H9 (cell line): ENCODE measurements at regions not wholly inside any gene's neighbourhood (a gene's known extent, or its start where the extent isn't known, plus 50 kb on each side); places are given as distances from the start of the nearest gene placed in this dataset.

Source experiments
- DNase-seq: peaks from one replicate; pipeline ENCODE4 v3.0.0-alpha.2; 2017
- H2AFZ ChIP-seq: one replicate; pipeline ENCODE4 v1.6.1; 2013; ENCODE audit warnings: mild to moderate bottlenecking, low read length, control low read depth, moderate library complexity
- H2AK5ac ChIP-seq: 2 replicates; pipeline ENCODE4 v1.6.1; 2013; ENCODE audit warnings: low read length, control low read depth, mixed read lengths; ENCODE audit not compliant: insufficient read length
- H2BK120ac ChIP-seq: one replicate; pipeline ENCODE4 v1.6.1; 2013; ENCODE audit warnings: low read depth, mild to moderate bottlenecking, low read length, control low read depth, inconsistent platforms; ENCODE audit not compliant: poor library complexity, severe bottlenecking
- H2BK12ac ChIP-seq: 2 replicates; pipeline ENCODE4 v1.6.1; 2013; ENCODE audit warnings: low read length, control low read depth, mixed read lengths, low read depth; ENCODE audit not compliant: insufficient read length
- H2BK15ac ChIP-seq: 2 replicates; pipeline ENCODE4 v1.6.1; 2013; ENCODE audit warnings: low read depth, low read length, control low read depth
- H2BK20ac ChIP-seq: one replicate; pipeline ENCODE4 v1.6.1; 2013; ENCODE audit warnings: low read depth, mild to moderate bottlenecking, low read length, control low read depth, inconsistent platforms; ENCODE audit not compliant: poor library complexity, severe bottlenecking
- H2BK5ac ChIP-seq: 2 replicates; pipeline ENCODE4 v1.6.1; 2013; ENCODE audit warnings: low read length, control low read depth, mixed read lengths; ENCODE audit not compliant: insufficient read length
- H3K14ac ChIP-seq: 2 replicates; pipeline ENCODE4 v1.6.1; 2013; ENCODE audit warnings: low read length, control low read depth; ENCODE audit not compliant: insufficient read depth
- H3K18ac ChIP-seq: 2 replicates; pipeline ENCODE4 v1.6.1; 2013; ENCODE audit warnings: low read depth, mild to moderate bottlenecking, mixed read lengths, low read length, control low read depth; ENCODE audit not compliant: insufficient read length
- H3K23ac ChIP-seq: 2 replicates; pipeline ENCODE4 v1.6.1; 2013; ENCODE audit warnings: low read length, control low read depth, mixed read lengths, low read depth; ENCODE audit not compliant: insufficient read length
- H3K23me2 ChIP-seq: 2 replicates; pipeline ENCODE4 v1.6.1; 2013; ENCODE audit warnings: low read depth, mild to moderate bottlenecking, mixed read lengths, low read length, control low read depth; ENCODE audit not compliant: insufficient read length, poor library complexity, severe bottlenecking
- H3K27ac ChIP-seq: 2 replicates; pipeline ENCODE4 v1.5.1; 2013; ENCODE audit warnings: low read length, control low read depth, mixed read lengths, low read depth; ENCODE audit not compliant: insufficient read length
- H3K27me3 ChIP-seq: 2 replicates; pipeline ENCODE4 v1.6.1; 2013; ENCODE audit warnings: low read length, control low read depth, inconsistent platforms; ENCODE audit not compliant: insufficient read depth
- H3K4ac ChIP-seq: 2 replicates; pipeline ENCODE4 v1.6.1; 2013; ENCODE audit warnings: low read depth, mild to moderate bottlenecking, control low read depth, inconsistent platforms, low read length, moderate library complexity
- H3K4me1 ChIP-seq: 2 replicates; pipeline ENCODE4 v1.6.1; 2013; ENCODE audit warnings: low read length, control low read depth, inconsistent platforms; ENCODE audit not compliant: insufficient read depth
- H3K4me2 ChIP-seq: 2 replicates; pipeline ENCODE4 v1.6.1; 2013; ENCODE audit warnings: low read length, control low read depth, mixed read lengths; ENCODE audit not compliant: insufficient read length, insufficient read depth
- H3K56ac ChIP-seq: 2 replicates; pipeline ENCODE4 v1.6.1; 2013; ENCODE audit warnings: low read depth, mild to moderate bottlenecking, mixed read lengths, low read length, control low read depth; ENCODE audit not compliant: insufficient read length
- H3K79me1 ChIP-seq: 2 replicates; pipeline ENCODE4 v1.6.1; 2013; ENCODE audit warnings: low read depth, mild to moderate bottlenecking, moderate library complexity, low read length, control low read depth, inconsistent platforms; ENCODE audit not compliant: insufficient read depth, poor library complexity, severe bottlenecking
- H3K79me2 ChIP-seq: 2 replicates; pipeline ENCODE4 v1.6.1; 2013; ENCODE audit warnings: low read length, control low read depth, inconsistent platforms; ENCODE audit not compliant: insufficient read depth
- H3K9ac ChIP-seq: 2 replicates; pipeline ENCODE4 v1.6.1; 2013; ENCODE audit warnings: low read length, control low read depth, mixed read lengths; ENCODE audit not compliant: insufficient read length; ENCODE audit errors: extremely low read depth
- H3K9me3 ChIP-seq: one replicate; pipeline ENCODE4 v1.6.1; 2013; ENCODE audit warnings: low read depth, low read length, inconsistent platforms; ENCODE audit not compliant: control insufficient read depth
- H3T11ph ChIP-seq: one replicate; pipeline ENCODE4 v1.6.1; 2013; ENCODE audit warnings: mild to moderate bottlenecking, low read length, control low read depth, inconsistent platforms
- H4K20me1 ChIP-seq: one replicate; pipeline ENCODE4 v1.6.1; 2013; ENCODE audit not compliant: control insufficient read depth, insufficient read length, insufficient read depth
- H4K5ac ChIP-seq: 2 replicates; pipeline ENCODE4 v1.6.1; 2013; ENCODE audit warnings: low read depth, mild to moderate bottlenecking, mixed read lengths, low read length, control low read depth; ENCODE audit not compliant: insufficient read length
- H4K8ac ChIP-seq: replicated peaks from 2 replicates; pipeline ENCODE4 v1.6.1; 2013; ENCODE audit warnings: low read length, control low read depth, mixed read lengths, low read depth; ENCODE audit not compliant: insufficient read length
- H4K91ac ChIP-seq: 2 replicates; pipeline ENCODE4 v1.6.1; 2013; ENCODE audit warnings: low read depth, mild to moderate bottlenecking, moderate library complexity, mixed read lengths, low read length, control low read depth; ENCODE audit not compliant: insufficient read length
- H3K27ac Mint-ChIP-seq, 3 experiments: 2 replicates in 2 of 3; 3 replicates in 1 of 3; pipeline ENCODE4 v1.8.0; 2020 to 2021; ENCODE audit warnings: mixed read lengths in 3 of 3, mild to moderate bottlenecking in 1 of 3, moderate library complexity in 1 of 3
- H3K27me3 Mint-ChIP-seq: 2 replicates; pipeline ENCODE4 v1.8.0; 2021; ENCODE audit warnings: low read depth, mild to moderate bottlenecking, moderate library complexity, mixed read lengths
- H3K36me3 Mint-ChIP-seq, 3 experiments: 2 replicates in 2 of 3; 3 replicates in 1 of 3; pipeline ENCODE4 v1.8.0; 2020 to 2021; ENCODE audit warnings: low read depth in 3 of 3, mixed read lengths in 3 of 3; ENCODE audit not compliant: insufficient read depth in 1 of 3
- H3K4me1 Mint-ChIP-seq, 2 experiments: 2 replicates each; pipeline ENCODE4 v1.8.0; 2020; ENCODE audit warnings: mixed read lengths in 2 of 2
- H3K4me3 Mint-ChIP-seq, 2 experiments: 2 replicates in 1 of 2; 3 replicates in 1 of 2; pipeline ENCODE4 v1.8.0; 2020 to 2021; ENCODE audit warnings: mild to moderate bottlenecking in 2 of 2, mixed read lengths in 2 of 2, moderate library complexity in 1 of 2
- H3K9me3 Mint-ChIP-seq, 2 experiments: 2 replicates in 1 of 2; 3 replicates in 1 of 2; pipeline ENCODE4 v1.8.0; 2020; ENCODE audit warnings: mild to moderate bottlenecking in 2 of 2, mixed read lengths in 2 of 2, moderate library complexity in 1 of 2
- CTCF ChIP-seq: fragments of 200-600 bp; sonication (generic); conservative IDR thresholded peaks from 3 replicates; pipeline ENCODE4 v1.8.0; 2021; ENCODE audit warnings: antibody characterized with exemption, mild to moderate bottlenecking
- WGBS: extraction: QIAGEN DNeasy Blood & Tissue Kit; methylation state at CpG from one replicate; pipeline ENCODE4 v1.1.7; 2013; ENCODE audit warnings: missing lambda C conversion rate, low lambda C conversion rate, mixed read lengths; ENCODE audit not compliant: insufficient read length; ENCODE audit errors: extremely low coverage; 5-methylcytosine and 5-hydroxymethylcytosine counted together

GRCh38 chr16:86638642-86639041 is 60.3 kb downstream of the FOXL1 start:
- no peak overlapping the region for H3K4ac ChIP-seq
- H3K14ac ChIP-seq: no peak overlapping the region
- no peaks in the 10 kb centered on the region for H3K27me3 ChIP-seq
- no peak overlapping the region for H4K8ac ChIP-seq
- peaks cover 2% of the 10 kb centered on the region for H4K20me1 ChIP-seq
- no peak overlapping the region for H3T11ph ChIP-seq
- no peak overlapping the region for H3K4me2 ChIP-seq
- H4K91ac ChIP-seq: no peak overlapping the region
- no peak overlapping the region for H3K27ac ChIP-seq
- H2BK15ac ChIP-seq: no peak overlapping the region
- H2BK12ac ChIP-seq: no peak overlapping the region
- no peaks in the 10 kb centered on the region for H3K9me3 ChIP-seq
- H3K36me3 Mint-ChIP-seq: no peaks in the 10 kb centered on the region
- no peaks in the 10 kb centered on the region for H3K79me2 ChIP-seq
- H3K4me3 Mint-ChIP-seq: no peak overlapping the region
- H3K23me2 ChIP-seq: no peaks in the 10 kb centered on the region
- no peaks in the 10 kb centered on the region for H3K79me1 ChIP-seq
- peaks cover 16% of the 10 kb centered on the region for H3K27me3 Mint-ChIP-seq
- no peak overlapping the region for H3K56ac ChIP-seq
- no peaks in the 10 kb centered on the region for H3K4me1 ChIP-seq
- no peak overlapping the region for H2AFZ ChIP-seq
- no peak overlapping the region for H3K27ac Mint-ChIP-seq
- no peak for TF ChIP-seq CTCF
- no peak overlapping the region for H4K5ac ChIP-seq
- H3K4me1 Mint-ChIP-seq: peaks cover 9 to 13% of the 10 kb centered on the region in 2 experiments
- no peak overlapping the region for H2AK5ac ChIP-seq
- WGBS: 100% methylated on average over 2 of the region's 10 CpGs
- no peak overlapping the region for H2BK5ac ChIP-seq
- no peak overlapping the region for H3K18ac ChIP-seq
- H2BK120ac ChIP-seq: no peak overlapping the region
- no peak overlapping the region for H2BK20ac ChIP-seq
- peaks cover 2% of the 10 kb centered on the region in 2 experiments; a peak in 4 of 5 replicates for H3K9me3 Mint-ChIP-seq
- no peak overlapping the region for H3K23ac ChIP-seq
- DNase-seq: no peak
- H3K9ac ChIP-seq: no peak overlapping the region
